ENCODE measurements at regions not wholly inside any gene's neighbourhood (a gene's known extent, or its start where the extent isn't known, plus 50 kb on each side); places are given as distances from the start of the nearest gene placed in this dataset.

- Mint-ChIP-seq H3K9me3 (no peaks in the 10 kb centered on the region), H3K27ac (no peak overlapping the region), H3K36me3 (no peaks in the 10 kb centered on the region)
- DNase-seq (ENCODE audit: low spot score in 2 of 2) (no peak), ATAC-seq (no peak)
These were observed 137.0 kb downstream of the DLEU7 start for GRCh38 chr13:50706505-50706904.

- no peak for DNase-seq (ENCODE audit: low spot score in 2 of 2)
- no peak for ATAC-seq
- no peaks in the 10 kb centered on the region for H3K36me3 Mint-ChIP-seq
- no peak overlapping the region for H3K27ac Mint-ChIP-seq
- no peaks in the 10 kb centered on the region for H3K9me3 Mint-ChIP-seq
These were observed 135.9 kb downstream of the DLEU7 start for GRCh38 chr13:50707628-50708027.

GRCh38 chr13:50708461-50708860, 135.0 kb downstream of the DLEU7 start:
- Mint-ChIP-seq H3K36me3 (no peaks in the 10 kb centered on the region), H3K9me3 (no peaks in the 10 kb centered on the region), H3K27ac (no peak overlapping the region)
- ATAC-seq (no peak), DNase-seq (ENCODE audit: low spot score in 2 of 2) (no peak)

GRCh38 chr13:50709058-50709457, 134.4 kb downstream of the DLEU7 start:
- ATAC-seq, result no peak
- no peak overlapping the region for H3K27ac Mint-ChIP-seq
- H3K9me3 Mint-ChIP-seq, result no peaks in the 10 kb centered on the region
- no peak for DNase-seq (ENCODE audit: low spot score in 2 of 2)
- H3K36me3 Mint-ChIP-seq, result no peaks in the 10 kb centered on the region

- no peak for ATAC-seq
- no peak for DNase-seq (ENCODE audit: low spot score in 2 of 2)
- H3K36me3 Mint-ChIP-seq, result no peaks in the 10 kb centered on the region
- no peak overlapping the region for H3K27ac Mint-ChIP-seq
- H3K9me3 Mint-ChIP-seq, result peaks cover 0 to 2% of the 10 kb centered on the region in 2 donors
These were observed 132.2 kb downstream of the DLEU7 start for GRCh38 chr13:50711131-50711815.

- ATAC-seq (no peak), DNase-seq (ENCODE audit: low spot score in 2 of 2) (no peak)
- Mint-ChIP-seq H3K27ac (no peak overlapping the region), H3K36me3 (no peaks in the 10 kb centered on the region), H3K9me3 (peaks cover 0 to 4% of the 10 kb centered on the region in 2 donors)
These were observed 131.5 kb downstream of the DLEU7 start for GRCh38 chr13:50711996-50712395.

GRCh38 chr13:50712456-50712855, 131.0 kb downstream of the DLEU7 start:
- DNase-seq (ENCODE audit: low spot score in 2 of 2) (no peak), ATAC-seq (no peak)
- peaks cover 0 to 4% of the 10 kb centered on the region in 2 donors for H3K9me3 Mint-ChIP-seq
- no peaks in the 10 kb centered on the region for H3K36me3 Mint-ChIP-seq
- H3K27ac Mint-ChIP-seq, result no peak overlapping the region

GRCh38 chr13:50712881-50713280, 130.6 kb downstream of the DLEU7 start:
- peaks cover 0 to 4% of the 10 kb centered on the region in 2 donors for H3K9me3 Mint-ChIP-seq
- H3K27ac Mint-ChIP-seq, result no peak overlapping the region
- no peak for DNase-seq (ENCODE audit: low spot score in 2 of 2)
- H3K36me3 Mint-ChIP-seq, result no peaks in the 10 kb centered on the region
- ATAC-seq, result no peak

GRCh38 chr13:50713523-50714248, 129.8 kb downstream of the DLEU7 start:
- peak in 1 of 2 donors; percentile 5 for DNase-seq (ENCODE audit: low spot score in 2 of 2)
- H3K9me3 Mint-ChIP-seq, result peaks cover 0 to 4% of the 10 kb centered on the region in 2 donors
- peak overlapping the region in 1 of 2 donors; percentile 22 for H3K27ac Mint-ChIP-seq
- H3K36me3 Mint-ChIP-seq, result no peaks in the 10 kb centered on the region
- ATAC-seq, result peak; percentile 89 to 99

- H3K27ac Mint-ChIP-seq, result no peak overlapping the region
- ATAC-seq, result no peak
- DNase-seq (ENCODE audit: low spot score in 2 of 2), result no peak
- no peaks in the 10 kb centered on the region for H3K36me3 Mint-ChIP-seq
- H3K9me3 Mint-ChIP-seq, result peaks cover 0 to 4% of the 10 kb centered on the region in 2 donors
These were observed 128.6 kb downstream of the DLEU7 start for GRCh38 chr13:50714891-50715290.

- ATAC-seq, result no peak
- Mint-ChIP-seq H3K36me3 (no peaks in the 10 kb centered on the region), H3K27ac (no peak overlapping the region), H3K9me3 (peaks cover 0 to 4% of the 10 kb centered on the region in 2 donors)
- no peak for DNase-seq (ENCODE audit: low spot score in 2 of 2)
These were observed 127.9 kb downstream of the DLEU7 start for GRCh38 chr13:50715402-50716146.

GRCh38 chr13:50720861-50721671, 122.4 kb downstream of the DLEU7 start:
- no peaks in the 10 kb centered on the region for H3K36me3 Mint-ChIP-seq
- DNase-seq (ENCODE audit: low spot score in 2 of 2) (no peak), ATAC-seq (no peak)
- H3K27ac Mint-ChIP-seq, result no peak overlapping the region
- peaks cover 0 to 4% of the 10 kb centered on the region in 2 donors for H3K9me3 Mint-ChIP-seq

- ATAC-seq, result no peak
- Mint-ChIP-seq H3K36me3 (no peaks in the 10 kb centered on the region), H3K9me3 (no peaks in the 10 kb centered on the region), H3K27ac (no peak overlapping the region)
- no peak for DNase-seq (ENCODE audit: low spot score in 2 of 2)
These were observed 121.9 kb downstream of the DLEU7 start for GRCh38 chr13:50721672-50721992.

GRCh38 chr13:50722440-50723125, 120.9 kb downstream of the DLEU7 start:
- no peak overlapping the region for H3K27ac Mint-ChIP-seq
- no peaks in the 10 kb centered on the region for H3K36me3 Mint-ChIP-seq
- no peak for DNase-seq (ENCODE audit: low spot score in 2 of 2)
- no peaks in the 10 kb centered on the region for H3K9me3 Mint-ChIP-seq
- no peak for ATAC-seq

- H3K9me3 Mint-ChIP-seq, result no peaks in the 10 kb centered on the region
- DNase-seq (ENCODE audit: low spot score in 2 of 2) (no peak), ATAC-seq (no peak)
- H3K27ac Mint-ChIP-seq, result no peak overlapping the region
- H3K36me3 Mint-ChIP-seq, result no peaks in the 10 kb centered on the region
These were observed 119.1 kb downstream of the DLEU7 start for GRCh38 chr13:50724438-50724837.

- Mint-ChIP-seq H3K36me3 (no peaks in the 10 kb centered on the region), H3K27ac (no peak overlapping the region), H3K9me3 (no peaks in the 10 kb centered on the region)
- DNase-seq (ENCODE audit: low spot score in 2 of 2) (no peak), ATAC-seq (no peak)
These were observed 118.6 kb downstream of the DLEU7 start for GRCh38 chr13:50724913-50725312.
